Hepatocyte (in vitro differentiated cells): ENCODE measurements at regions not wholly inside any gene's neighbourhood (a gene's known extent, or its start where the extent isn't known, plus 50 kb on each side); places are given as distances from the start of the nearest gene placed in this dataset.
A peak's percentile ranks its signal among the peaks of the same experiment; 100 is the strongest.

Experiments
- DNase-seq: peaks from one replicate; pipeline ENCODE4 v3.0.0-alpha.2; 2016; ENCODE audit warnings: low spot score
- H2AFZ ChIP-seq: fragments of 200-600 bp; sonication (generic); 2 replicates; pipeline ENCODE4 v1.6.0; 2016; ENCODE audit warnings: antibody characterized with exemption, mild to moderate bottlenecking
- H3K27ac ChIP-seq: fragments of 200-600 bp; sonication (generic); 2 replicates; pipeline ENCODE4 v1.5.1; 2016; ENCODE audit warnings: mild to moderate bottlenecking
- H3K27me3 ChIP-seq: fragments of 200-600 bp; sonication (generic); 2 replicates; pipeline ENCODE4 v1.6.1; 2016
- H3K36me3 ChIP-seq: fragments of 200-600 bp; sonication (generic); replicated peaks from 2 replicates; pipeline ENCODE4 v1.5.1; 2016; ENCODE audit warnings: low read depth; ENCODE audit not compliant: insufficient read depth
- H3K4me1 ChIP-seq: fragments of 200-600 bp; sonication (generic); 2 replicates; pipeline ENCODE4 v1.5.1; 2016; ENCODE audit warnings: mild to moderate bottlenecking, moderate library complexity; ENCODE audit not compliant: insufficient read depth
- H3K4me2 ChIP-seq: fragments of 200-600 bp; sonication (generic); 2 replicates; pipeline ENCODE4 v1.6.0; 2016
- H3K4me3 ChIP-seq: fragments of 200-600 bp; sonication (generic); 2 replicates; pipeline ENCODE4 v1.5.1; 2016; ENCODE audit warnings: mild to moderate bottlenecking
- H3K79me2 ChIP-seq: fragments of 200-600 bp; sonication (generic); 2 replicates; pipeline ENCODE4 v1.6.0; 2017; ENCODE audit warnings: mild to moderate bottlenecking
- H3K9me2 ChIP-seq: fragments of 200-600 bp; sonication (generic); replicated peaks from 2 replicates; pipeline ENCODE4 v1.6.0; 2017; ENCODE audit warnings: mild to moderate bottlenecking; ENCODE audit not compliant: insufficient read depth
- H3K9me3 ChIP-seq: fragments of 200-600 bp; sonication (generic); 2 replicates; pipeline ENCODE4 v1.5.1; 2016; ENCODE audit warnings: low read depth, mild to moderate bottlenecking
- H4K20me1 ChIP-seq: fragments of 200-600 bp; sonication (generic); 2 replicates; pipeline ENCODE4 v1.6.0; 2016; ENCODE audit warnings: mild to moderate bottlenecking; ENCODE audit not compliant: insufficient read depth, poor library complexity, severe bottlenecking
- CTCF ChIP-seq: fragments of 200-600 bp; sonication (generic); IDR thresholded peaks from 2 replicates; pipeline ENCODE4 v1.5.1; 2016; ENCODE audit warnings: antibody characterized with exemption, mild to moderate bottlenecking; ENCODE audit not compliant: poor library complexity
- EZH2 ChIP-seq: fragments of 200-600 bp; sonication (generic); IDR thresholded peaks from 2 replicates; pipeline ENCODE4 v1.6.1; 2016; ENCODE audit warnings: antibody characterized with exemption, mild to moderate bottlenecking, borderline replicate concordance
- EZH2phosphoT487 ChIP-seq: fragments of 200-600 bp; sonication (generic); IDR thresholded peaks from one replicate; pipeline ENCODE4 v1.6.1; 2018; ENCODE audit warnings: antibody characterized with exemption, mild to moderate bottlenecking, low read depth, moderate library complexity; ENCODE audit not compliant: unreplicated experiment, severe bottlenecking
- WGBS: methylation state at CpG from one replicate; pipeline ENCODE4 v1.1.6; 2016; ENCODE audit warnings: low lambda C conversion rate; ENCODE audit errors: missing lambda C conversion rate; 5-methylcytosine and 5-hydroxymethylcytosine counted together

- no peak for TF ChIP-seq EZH2
- TF ChIP-seq EZH2phosphoT487: no peak
- TF ChIP-seq CTCF: no peak
- H3K4me3 ChIP-seq: no peak overlapping the region
- no peaks in the 10 kb centered on the region for H3K27me3 ChIP-seq
- no peaks in the 10 kb centered on the region for H3K36me3 ChIP-seq
- peak overlapping the region; percentile 32 for H3K27ac ChIP-seq
- H3K4me1 ChIP-seq: no peaks in the 10 kb centered on the region
- H3K79me2 ChIP-seq: no peaks in the 10 kb centered on the region
- no peak overlapping the region for H2AFZ ChIP-seq
- WGBS: 66% methylated on average over 5 of the region's 5 CpGs
- no peak for DNase-seq
- H3K9me2 ChIP-seq: no peaks in the 10 kb centered on the region
- no peaks in the 10 kb centered on the region for H3K9me3 ChIP-seq
- H3K4me2 ChIP-seq: no peak overlapping the region
- H4K20me1 ChIP-seq: no peaks in the 10 kb centered on the region
Measured at GRCh38 chr21:35850029-35850428, 210.3 kb downstream of the SETD4 start.

- H3K36me3 ChIP-seq: no peaks in the 10 kb centered on the region
- no peaks in the 10 kb centered on the region for H3K9me2 ChIP-seq
- no peaks in the 10 kb centered on the region for H3K9me3 ChIP-seq
- DNase-seq: no peak
- H3K27ac ChIP-seq: no peak overlapping the region
- no peak overlapping the region for H3K4me3 ChIP-seq
- H3K27me3 ChIP-seq: no peaks in the 10 kb centered on the region
- no peaks in the 10 kb centered on the region for H4K20me1 ChIP-seq
- TF ChIP-seq EZH2phosphoT487 (no peak), EZH2 (no peak), CTCF (no peak)
- no peak overlapping the region for H2AFZ ChIP-seq
- no peak overlapping the region for H3K4me2 ChIP-seq
- H3K4me1 ChIP-seq: no peaks in the 10 kb centered on the region
- WGBS: 77% methylated on average over 4 of the region's 4 CpGs
- H3K79me2 ChIP-seq: no peaks in the 10 kb centered on the region
Measured at GRCh38 chr21:35849144-35849543, 211.2 kb downstream of the SETD4 start.

- H3K27ac ChIP-seq: no peak overlapping the region
- no peaks in the 10 kb centered on the region for H3K79me2 ChIP-seq
- no peaks in the 10 kb centered on the region for H3K27me3 ChIP-seq
- DNase-seq: no peak
- no peak overlapping the region for H2AFZ ChIP-seq
- H3K9me3 ChIP-seq: no peaks in the 10 kb centered on the region
- WGBS: 80% methylated on average over 7 of the region's 7 CpGs
- H3K36me3 ChIP-seq: no peaks in the 10 kb centered on the region
- no peaks in the 10 kb centered on the region for H3K4me1 ChIP-seq
- no peaks in the 10 kb centered on the region for H3K9me2 ChIP-seq
- no peaks in the 10 kb centered on the region for H4K20me1 ChIP-seq
- H3K4me3 ChIP-seq: no peak overlapping the region
- TF ChIP-seq EZH2phosphoT487 (no peak), EZH2 (no peak), CTCF (no peak)
- H3K4me2 ChIP-seq: no peak overlapping the region
Measured at GRCh38 chr21:35843911-35844667, 216.2 kb downstream of the SETD4 start.
